GM19035 (cell line): ENCODE measurements at regions not wholly inside any gene's neighbourhood (a gene's known extent, or its start where the extent isn't known, plus 50 kb on each side); places are given as distances from the start of the nearest gene placed in this dataset.

Experiments used
- ATAC-seq: cut with Tn5 transposase; IDR thresholded peaks from one replicate; pipeline ENCODE4 v1.9.1; 2021; ENCODE audit not compliant: unreplicated experiment

DNA sequence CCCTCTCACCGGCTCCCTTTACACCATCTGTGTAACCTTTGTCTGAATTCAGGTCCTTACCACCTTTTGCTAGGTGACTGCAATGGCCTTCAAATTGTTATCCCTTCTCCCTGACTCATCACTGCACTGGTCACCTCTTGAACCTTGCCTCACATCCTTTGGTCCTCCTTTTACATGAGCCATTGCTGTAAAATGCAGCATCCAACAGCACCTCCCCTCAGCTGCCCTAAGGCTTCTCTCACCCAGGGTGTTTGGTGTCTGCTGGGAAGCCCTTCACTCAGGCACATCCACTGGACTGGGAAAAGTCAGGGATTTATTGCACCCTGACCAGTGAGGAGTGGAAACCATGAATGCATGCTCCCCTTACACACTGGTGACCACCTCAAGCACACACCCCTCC, 192.5 kb upstream of the GATB start:
- no peak for ATAC-seq

DNA sequence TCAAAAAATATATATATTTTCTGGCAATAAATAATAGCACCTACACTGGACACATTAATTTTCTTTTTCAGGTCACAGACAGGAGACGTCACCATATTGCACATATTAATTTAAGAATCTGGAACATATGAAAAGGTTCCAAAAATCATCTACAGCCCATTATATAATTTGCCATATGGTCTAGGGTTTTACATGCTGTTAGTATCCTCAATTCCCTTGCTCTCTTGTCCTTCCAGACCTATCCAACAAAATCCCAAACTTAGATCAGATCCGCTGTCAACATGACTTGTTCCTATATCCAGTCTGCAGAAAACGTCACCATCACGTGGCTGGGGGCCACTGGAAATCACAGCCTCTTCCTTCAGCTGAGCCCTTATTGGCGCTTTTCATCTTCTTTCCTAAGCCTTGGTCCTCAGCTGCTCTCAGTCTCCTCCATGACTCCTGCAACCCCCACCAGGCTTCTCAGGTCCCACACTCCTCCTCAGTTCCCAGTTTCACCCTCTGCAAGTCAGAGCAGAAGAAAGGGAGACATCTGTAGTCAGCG, 192.0 kb upstream of the GATB start:
- no peak for ATAC-seq

DNA sequence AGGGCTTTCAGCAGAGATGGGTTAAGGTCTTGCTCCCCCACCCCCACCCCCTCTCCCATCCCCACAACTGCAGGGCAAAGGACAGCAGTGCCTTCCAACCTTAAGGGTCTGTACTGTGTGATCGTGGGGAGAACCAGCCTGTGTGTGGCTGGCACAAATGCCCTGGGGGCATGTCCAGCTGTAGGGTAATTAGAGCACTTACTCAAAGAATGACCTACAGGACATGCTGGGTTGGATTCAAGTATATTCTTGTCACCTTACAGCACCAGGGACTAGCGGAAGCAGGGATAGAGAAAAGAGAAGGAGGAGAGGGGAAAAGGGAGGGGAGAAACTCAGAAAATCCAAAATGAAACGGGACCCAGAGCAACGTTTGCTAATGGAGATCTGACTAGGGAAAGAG, 191.3 kb upstream of the GATB start:
- no peak for ATAC-seq

DNA sequence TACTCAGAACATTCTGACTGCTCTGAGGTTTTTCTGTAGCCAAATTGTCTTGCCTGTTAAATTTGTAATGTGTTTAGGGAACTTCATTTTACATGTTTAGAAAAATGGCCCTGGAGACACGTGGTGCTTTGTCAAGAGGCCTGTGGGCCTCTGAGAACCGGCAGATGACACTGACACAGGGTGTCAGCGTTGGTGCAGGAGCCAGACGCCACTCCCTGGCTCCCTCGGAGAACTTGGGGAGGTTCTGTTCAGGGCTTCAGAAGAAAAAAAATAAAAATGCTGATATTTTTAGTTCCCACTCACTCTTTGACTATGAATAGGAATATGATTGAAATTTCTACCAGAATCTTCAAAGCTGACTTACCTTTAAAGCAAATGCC, 190.9 kb upstream of the GATB start:
- ATAC-seq = no peak

DNA sequence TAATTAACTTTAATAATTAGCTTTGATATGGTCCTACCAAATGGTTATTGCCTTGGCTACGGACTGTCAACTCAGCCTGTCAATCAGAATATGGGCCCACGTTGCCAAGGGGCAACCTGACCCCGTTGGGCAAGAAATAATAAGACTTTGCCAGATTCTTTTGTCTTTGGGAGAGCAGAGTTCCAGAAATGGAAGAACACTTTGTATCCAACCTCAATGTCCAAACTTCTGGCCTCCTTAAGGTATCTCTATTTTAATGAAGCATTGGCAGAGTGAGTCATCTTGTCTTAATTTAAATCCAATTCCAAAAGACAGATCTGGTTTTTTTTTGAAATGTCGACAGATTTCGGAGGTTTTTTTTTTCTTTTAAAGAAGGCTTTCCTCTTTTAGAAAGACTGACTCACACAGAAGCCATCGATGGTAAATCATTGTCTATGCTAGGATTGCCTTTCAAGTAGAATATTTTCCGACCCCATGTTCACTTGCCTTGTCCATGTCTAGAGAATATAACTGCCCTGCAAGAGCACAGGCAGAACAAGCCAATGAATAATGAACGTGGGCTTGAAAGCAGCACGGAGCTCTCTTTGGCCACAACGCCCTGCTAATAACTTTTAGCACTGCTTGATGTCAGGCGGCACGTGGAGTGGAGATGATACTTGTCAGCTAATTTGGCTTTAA, 190.3 kb upstream of the GATB start:
- ATAC-seq = no peak

DNA sequence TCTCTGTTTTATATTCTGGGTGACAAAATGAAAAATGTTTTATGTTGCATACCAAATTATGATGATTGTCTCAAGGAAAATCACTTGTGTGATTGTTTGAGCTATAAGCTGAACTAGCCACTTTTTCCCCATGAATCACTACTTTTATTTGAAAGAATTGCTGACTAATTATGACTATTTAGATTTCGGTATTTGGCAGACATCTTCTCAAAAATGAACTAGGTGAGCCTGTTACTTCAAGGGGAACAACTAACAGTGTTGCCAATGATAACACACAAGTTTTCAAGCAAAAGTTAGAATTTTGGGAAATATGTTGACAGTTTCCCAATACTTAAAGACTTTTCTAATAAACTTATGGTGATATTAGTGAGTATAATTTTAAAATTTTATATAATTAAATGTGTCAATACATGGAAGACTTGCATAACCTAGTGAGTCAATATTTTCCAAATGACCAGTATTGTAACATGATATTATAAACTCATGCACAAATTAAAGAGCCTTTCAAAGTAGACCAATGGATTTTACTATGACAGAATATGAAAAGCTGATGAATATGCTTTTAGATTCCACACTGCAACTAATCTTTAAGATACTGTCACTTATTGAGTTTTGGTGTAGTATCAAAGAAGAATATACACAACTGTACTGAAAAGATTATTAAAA, 187.7 kb upstream of the GATB start:
- no peak for ATAC-seq

DNA sequence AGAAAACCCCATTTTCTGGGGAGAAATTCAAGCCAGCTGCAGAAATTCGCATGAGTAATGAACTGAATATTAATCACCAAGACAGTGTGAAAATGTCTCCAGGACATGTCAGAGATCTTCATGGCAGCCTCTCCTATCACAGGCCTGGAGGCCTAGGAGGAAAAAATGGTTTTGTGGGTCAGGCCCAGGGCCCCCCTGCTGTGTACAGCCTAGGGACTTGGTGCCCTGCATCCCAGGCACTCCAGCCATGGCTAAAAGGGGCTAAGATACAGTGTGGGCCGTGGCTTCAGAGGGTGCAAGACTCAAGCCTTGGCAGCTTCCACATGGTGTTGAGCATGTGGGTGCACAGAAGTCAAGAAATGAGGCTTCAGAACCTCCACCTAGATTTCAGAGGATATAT, 185.9 kb upstream of the GATB start:
- no peak for ATAC-seq

DNA sequence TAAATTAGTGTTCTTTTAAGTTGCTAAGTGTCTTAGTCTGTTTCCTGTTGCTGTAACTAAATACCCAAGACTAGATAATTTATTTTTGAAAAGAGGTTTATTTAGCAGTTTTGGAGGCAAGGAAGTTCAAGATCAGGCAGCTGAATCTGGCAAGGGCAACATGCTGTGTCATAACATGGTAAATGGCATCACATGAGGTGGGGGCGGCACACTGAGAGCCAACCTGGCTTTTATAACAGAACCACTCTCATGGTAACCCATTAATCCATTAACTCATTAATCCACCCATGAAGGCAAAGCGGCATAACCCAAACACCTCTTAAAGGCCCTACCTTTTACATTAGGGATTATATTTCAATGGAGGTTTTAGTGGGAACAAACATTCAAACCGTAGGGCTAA, 182.2 kb upstream of the GATB start:
- ATAC-seq = no peak

DNA sequence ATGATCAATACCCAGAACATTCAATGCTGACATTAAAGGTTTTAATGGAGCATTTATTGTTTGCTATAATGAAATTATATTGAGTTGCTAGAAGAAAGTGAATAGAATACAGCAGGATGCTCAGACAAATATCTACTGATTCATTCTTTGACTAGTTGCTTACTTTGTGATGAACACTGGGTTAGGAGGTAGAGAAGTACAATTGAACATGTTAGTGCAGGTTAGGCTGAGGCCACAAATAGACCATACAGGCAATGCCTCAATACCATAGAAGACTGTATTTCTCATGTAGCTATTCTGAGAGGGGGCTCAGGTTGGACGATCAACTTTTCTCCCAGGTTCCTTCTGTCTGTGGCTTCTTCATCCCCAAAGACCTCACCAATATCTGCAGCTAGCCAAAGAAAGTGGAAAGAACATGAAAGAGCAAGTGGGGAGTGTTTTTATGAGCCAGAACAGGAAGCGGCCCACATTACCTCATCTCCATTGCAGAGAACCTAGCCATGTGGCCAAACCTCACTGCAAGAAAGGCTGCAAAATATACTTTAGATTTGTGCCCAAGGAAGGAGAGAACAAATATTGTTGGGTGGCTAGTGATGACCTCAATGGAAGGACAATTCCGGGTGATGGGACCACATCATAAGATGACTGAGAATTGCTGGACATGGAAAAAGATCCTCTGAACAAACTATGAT, 180.3 kb upstream of the GATB start:
- ATAC-seq = no peak

DNA sequence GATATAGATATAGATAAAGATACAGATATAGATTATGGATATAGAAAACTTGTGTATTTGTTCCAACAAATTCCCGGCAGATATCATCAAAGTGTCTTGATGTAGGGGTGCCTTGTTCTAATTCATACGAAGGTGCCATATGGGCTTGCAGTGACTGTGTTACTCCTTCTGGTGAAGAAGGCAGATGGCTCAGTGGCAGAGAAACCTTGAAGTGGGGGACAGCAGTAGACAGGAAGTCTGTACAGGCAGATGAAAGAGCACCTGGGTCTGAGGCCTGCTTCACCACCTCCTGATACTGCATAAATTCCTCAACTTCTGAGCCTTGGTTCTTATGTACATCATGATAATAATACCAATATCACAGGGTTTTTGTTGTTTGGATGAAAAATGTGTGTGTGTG, 179.5 kb upstream of the GATB start:
- no peak for ATAC-seq

DNA sequence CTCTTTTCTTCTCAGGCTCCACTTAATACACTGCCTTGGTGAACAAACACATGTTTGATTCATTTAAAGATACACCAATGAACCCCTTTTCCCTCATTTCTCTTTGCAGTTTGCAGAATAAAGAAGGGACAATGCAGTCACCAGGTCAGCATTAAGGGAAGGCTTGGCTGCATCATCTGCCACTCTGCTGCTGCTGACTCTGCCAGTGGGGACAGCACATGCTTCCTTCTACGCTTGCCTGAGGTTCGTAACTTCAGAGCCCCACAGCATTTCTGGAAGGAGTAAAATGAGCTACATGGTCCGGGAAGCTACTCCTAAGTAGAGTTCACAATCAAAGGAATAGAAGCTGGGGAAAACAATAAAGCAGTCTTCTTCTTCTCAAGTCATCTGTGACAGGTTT, 178.9 kb upstream of the GATB start:
- ATAC-seq = no peak

DNA sequence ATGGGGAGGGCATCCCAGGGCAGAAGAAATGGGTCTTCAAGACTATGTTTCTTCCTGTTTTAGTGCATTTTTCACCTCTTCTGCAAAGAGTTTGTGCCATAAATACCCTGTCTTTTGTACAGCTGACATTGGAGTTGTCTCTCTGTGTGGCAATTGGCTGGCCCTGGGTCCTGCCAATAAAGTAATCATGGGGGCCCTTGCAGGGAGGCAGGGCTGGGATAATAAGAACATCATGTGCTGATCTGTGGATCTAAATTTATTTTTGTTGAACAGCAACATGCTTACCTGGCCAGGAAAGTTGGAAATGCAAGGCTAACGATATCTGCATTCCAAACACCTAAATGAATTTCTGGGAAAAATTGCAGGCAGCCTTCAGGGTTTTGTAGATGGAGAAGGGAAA, 174.6 kb upstream of the GATB start:
- ATAC-seq = no peak

DNA sequence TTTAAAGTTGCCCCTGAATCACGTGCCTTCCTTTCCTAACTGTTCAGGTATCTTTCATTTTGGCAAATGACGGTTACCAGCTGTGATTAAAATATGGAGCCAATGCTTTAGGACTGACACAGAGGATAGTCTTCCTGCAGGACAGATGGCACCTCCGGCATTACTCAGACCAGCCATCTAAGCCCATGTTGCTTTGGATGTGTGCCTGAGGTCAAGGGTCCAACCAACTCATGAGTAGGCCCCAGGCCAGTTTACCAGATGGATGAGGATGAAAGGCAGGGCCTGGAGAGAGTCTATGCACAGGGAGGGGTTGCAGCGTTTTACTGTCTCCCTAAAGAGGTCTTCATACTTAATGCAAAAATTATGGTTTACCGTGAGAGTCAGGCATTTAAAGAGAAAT, 174.0 kb upstream of the GATB start:
- no peak for ATAC-seq

DNA sequence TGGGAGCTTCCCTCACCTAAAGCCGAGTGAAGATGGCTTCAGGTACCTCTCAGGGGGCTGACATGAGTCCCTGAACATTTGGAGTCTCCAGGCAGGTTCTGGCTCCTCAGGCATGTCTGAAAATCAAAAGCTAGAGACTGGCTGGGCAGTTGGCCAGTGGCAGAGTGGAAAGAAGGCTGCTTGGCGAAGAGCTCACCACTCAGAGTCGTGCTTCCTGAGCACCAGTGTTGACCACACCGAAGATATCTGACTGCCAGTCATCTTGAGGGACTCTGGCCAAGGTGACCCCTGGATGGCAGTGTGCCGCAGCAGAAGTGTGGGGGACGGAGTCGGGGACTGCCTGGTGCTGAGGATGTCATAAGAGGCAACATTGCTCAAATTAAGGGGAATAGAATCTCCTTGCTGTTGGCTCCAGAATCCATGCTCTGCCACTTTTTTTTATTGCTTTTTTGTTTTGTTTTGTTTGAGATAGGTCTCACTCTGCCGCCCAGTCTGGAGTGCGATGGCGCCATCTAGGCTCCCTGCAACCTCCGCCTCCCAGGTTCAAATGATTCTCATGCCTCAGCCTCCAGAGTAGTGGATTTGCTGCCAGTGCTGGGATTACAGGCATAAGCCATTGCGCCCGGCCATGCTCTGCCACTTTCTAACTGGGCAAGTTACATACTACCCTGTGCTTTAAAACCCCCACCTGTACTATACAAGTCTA, 172.5 kb upstream of the GATB start:
- no peak for ATAC-seq

DNA sequence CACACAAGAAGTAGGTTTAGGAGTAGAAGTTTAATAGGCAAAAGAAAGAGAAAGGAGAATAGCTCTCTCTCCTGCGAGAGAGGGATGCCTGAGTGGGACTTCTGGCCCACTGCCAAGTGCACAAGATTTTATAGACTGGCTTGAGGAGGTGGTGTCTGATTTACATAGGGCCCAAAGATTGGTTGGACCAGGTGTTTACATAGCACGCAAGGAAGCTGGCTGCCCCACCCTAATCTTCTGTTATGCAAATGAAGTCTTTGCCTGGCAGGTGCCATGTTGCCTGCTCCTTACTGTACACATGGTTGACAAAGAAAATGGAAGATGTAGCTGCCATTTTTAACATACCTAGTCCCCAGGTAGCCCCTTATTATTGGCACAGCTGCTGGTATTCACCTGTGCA, 170.8 kb upstream of the GATB start:
- no peak for ATAC-seq

DNA sequence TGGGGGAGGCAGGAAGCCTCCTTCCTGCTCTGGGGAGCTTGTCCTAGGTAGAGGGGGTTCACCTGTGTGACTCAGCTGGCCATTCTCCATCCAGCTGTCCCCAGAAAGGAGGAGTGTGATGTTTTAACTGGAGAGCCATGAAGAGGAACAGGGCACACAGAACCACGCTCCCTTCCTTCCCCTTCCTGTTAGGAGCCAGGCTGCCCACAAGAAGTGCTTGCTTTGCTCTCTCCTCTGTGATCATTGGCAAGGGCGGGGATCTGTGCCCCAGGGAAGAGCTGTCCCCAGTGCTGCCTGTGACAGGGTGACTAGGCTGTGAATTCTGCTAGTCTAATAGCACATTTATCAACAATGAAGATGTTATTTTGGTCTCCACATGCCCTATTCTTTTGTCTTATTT, 169.6 kb upstream of the GATB start:
- no peak for ATAC-seq

DNA sequence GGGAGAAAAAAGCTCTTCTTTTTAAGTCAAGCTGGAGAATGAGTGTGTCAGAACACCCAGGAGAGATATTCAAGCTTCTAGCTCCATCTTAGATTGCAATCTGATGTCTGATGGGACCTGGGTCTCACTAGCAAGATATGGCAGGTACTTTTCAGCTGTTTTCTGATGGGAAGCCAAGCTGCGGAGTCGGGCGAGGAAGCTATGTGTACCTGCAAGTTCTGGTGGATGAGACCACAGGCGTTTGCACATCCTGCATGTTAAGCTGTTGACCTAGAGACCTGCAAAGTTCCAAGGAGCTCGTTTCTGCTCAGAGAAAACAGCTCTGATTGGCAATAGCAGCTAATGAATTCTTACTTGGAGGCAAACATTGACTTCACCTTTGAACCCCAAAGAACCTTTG, 167.3 kb upstream of the GATB start:
- no peak for ATAC-seq

DNA sequence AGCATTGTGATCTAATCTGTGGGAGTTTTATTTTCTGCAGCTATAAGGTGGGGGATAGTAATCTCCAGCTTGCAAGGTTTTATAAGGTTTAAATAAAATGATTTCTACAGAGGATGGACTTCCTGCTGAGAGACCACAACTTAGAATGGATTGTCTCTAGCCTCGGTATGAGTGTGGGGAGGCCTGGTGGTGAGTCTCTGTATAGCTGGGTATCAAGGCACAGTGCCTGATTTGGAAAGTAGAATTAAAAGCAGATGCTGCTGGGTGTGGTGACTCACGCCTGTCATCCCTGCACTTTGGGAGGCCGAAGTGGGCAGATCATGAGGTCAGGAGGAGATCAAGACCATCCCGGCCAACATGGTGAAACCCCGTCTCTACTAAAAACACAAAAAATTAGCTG, 162.0 kb upstream of the GATB start:
- ATAC-seq = no peak

DNA sequence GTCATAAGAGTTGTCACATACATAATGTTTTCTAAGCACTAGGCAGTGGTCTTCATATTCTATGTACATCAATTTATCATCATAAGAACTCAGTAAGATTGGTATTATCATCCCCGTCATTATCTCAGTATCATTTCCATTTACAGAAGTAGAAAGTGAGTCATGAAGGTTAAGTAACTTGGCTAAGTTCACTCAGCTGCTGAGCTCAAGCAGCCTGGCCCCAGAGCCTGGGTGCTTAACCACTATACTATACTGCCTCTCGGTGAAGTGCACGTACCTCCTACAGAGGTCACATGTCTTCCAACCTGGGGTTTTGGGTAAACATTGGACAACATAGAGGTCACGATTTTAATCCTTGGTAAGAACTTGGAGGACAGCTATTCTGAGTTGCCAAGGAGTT, 161.5 kb upstream of the GATB start:
- ATAC-seq = no peak

DNA sequence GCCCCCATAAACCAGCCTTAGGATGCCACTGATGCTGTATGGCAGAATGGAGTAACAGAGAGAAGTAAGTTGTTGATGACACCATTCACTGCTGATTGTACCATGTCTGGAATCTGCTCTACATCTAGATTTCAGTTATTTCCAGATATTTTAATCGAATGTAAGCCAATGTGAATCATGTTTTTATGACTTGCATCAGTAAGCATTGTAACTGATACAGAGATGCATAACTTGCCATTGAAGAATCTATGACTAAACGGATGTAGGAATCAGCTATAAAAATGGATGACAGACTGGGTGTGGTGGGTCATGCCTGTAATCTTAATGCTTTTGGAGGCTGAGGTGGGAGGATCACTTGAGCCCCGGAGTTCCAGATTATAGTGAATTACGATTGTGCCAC, 161.0 kb upstream of the GATB start:
- no peak for ATAC-seq

DNA sequence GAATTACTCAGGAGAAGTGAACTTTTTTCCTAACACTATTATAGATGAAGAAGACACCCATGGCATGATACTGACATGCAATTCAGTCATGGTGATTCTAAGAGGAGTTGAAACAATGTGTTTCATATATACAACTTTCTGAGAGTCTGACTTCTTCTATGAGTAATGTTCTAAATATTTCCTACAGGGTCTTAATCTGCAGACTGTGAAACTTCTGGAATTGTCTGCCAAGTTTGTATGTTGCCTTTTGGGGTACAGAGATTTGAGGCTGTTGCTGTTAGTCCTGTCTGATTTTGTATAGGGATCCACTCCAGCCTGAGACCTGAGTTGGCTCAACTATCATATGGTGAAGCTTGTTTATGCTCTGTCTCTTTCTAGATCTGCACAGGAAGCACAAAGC, 160.6 kb upstream of the GATB start:
- ATAC-seq = no peak
